GM19467 (cell line): ENCODE measurements at regions not wholly inside any gene's neighbourhood (a gene's known extent, or its start where the extent isn't known, plus 50 kb on each side); places are given as distances from the start of the nearest gene placed in this dataset.
A peak's percentile ranks its signal among the peaks of the same experiment; 100 is the strongest.
"Not testable (repeated sequence)": the region's sequence is repeated elsewhere in the genome, so short reads cannot be mapped to it uniquely, and the experiment has no call there.

Experiments
- ATAC-seq: cut with Tn5 transposase; IDR thresholded peaks from one replicate; pipeline ENCODE4 v1.9.1; 2021; ENCODE audit warnings: mild to moderate bottlenecking, moderate library complexity; ENCODE audit not compliant: unreplicated experiment

GRCh38 chrX:131696989-131697388, 153.1 kb downstream of the OR13H1 start:
- ATAC-seq, result not testable (repeated sequence)

- ATAC-seq, result no peak
These were observed 159.8 kb downstream of the OR13H1 start for GRCh38 chrX:131703646-131704045.

GRCh38 chrX:131704136-131704695, 160.3 kb downstream of the OR13H1 start:
- ATAC-seq, result peak; percentile 70

GRCh38 chrX:131709553-131709952, 165.7 kb downstream of the OR13H1 start:
- ATAC-seq, result no peak

- no peak for ATAC-seq
These were observed 167.6 kb downstream of the OR13H1 start for GRCh38 chrX:131711478-131711867.

- no peak for ATAC-seq
These were observed 179.8 kb downstream of the OR13H1 start for GRCh38 chrX:131723646-131724045.

- no peak for ATAC-seq
These were observed 180.4 kb downstream of the OR13H1 start for GRCh38 chrX:131724292-131724691.

- no peak for ATAC-seq
These were observed 181.3 kb downstream of the OR13H1 start for GRCh38 chrX:131725001-131725654.

- no peak for ATAC-seq
These were observed 183.9 kb downstream of the OR13H1 start for GRCh38 chrX:131727778-131728177.

- peak; percentile 65 for ATAC-seq
These were observed 184.6 kb downstream of the OR13H1 start for GRCh38 chrX:131728295-131729145.

GRCh38 chrX:131729295-131729694, 185.4 kb downstream of the OR13H1 start:
- peak; percentile 62 for ATAC-seq

GRCh38 chrX:131734621-131735020, 190.7 kb downstream of the OR13H1 start:
- ATAC-seq, result peak; percentile 74

- ATAC-seq, result no peak
These were observed 191.3 kb downstream of the OR13H1 start for GRCh38 chrX:131735127-131735526.

- ATAC-seq, result no peak
These were observed 195.9 kb downstream of the OR13H1 start for GRCh38 chrX:131739823-131740222.

- ATAC-seq, result peak; percentile 59
These were observed 197.3 kb downstream of the OR13H1 start for GRCh38 chrX:131741103-131741581.

GRCh38 chrX:131745942-131746489, 202.1 kb downstream of the OR13H1 start:
- ATAC-seq, result no peak

GRCh38 chrX:131746491-131746968, 202.7 kb downstream of the OR13H1 start:
- ATAC-seq, result peak; percentile 53

GRCh38 chrX:131747173-131747572, 203.3 kb downstream of the OR13H1 start:
- peak; percentile 45 for ATAC-seq

- peak; percentile 49 for ATAC-seq
These were observed 208.8 kb downstream of the OR13H1 start for GRCh38 chrX:131752493-131753198.

GRCh38 chrX:131762802-131763234, 218.9 kb downstream of the OR13H1 start:
- ATAC-seq, result no peak

- ATAC-seq, result peak; percentile 70
These were observed 219.8 kb downstream of the OR13H1 start for GRCh38 chrX:131763674-131764073.
